Fibroblast of pulmonary artery (primary cell): ENCODE measurements at regions not wholly inside any gene's neighbourhood (a gene's known extent, or its start where the extent isn't known, plus 50 kb on each side); places are given as distances from the start of the nearest gene placed in this dataset.
A peak's percentile ranks its signal among the peaks of the same experiment; 100 is the strongest.

Experiments
- DNase-seq: peaks from one replicate; pipeline ENCODE4 v3.0.0-alpha.2; 2010; ENCODE audit warnings: low read depth
- H3K4me3 ChIP-seq: replicated peaks from 2 replicates; pipeline ENCODE4 v1.5.1; 2011; ENCODE audit warnings: low read depth, mild to moderate bottlenecking, control low read depth, low read length, moderate library complexity
- TF ChIP-seq, protein P1 (sequence below): IDR thresholded peaks from 2 replicates; pipeline ENCODE4 v1.5.1; 2011; ENCODE audit warnings: mild to moderate bottlenecking, control low read depth, low read length, inconsistent platforms; ENCODE audit errors: missing control alignments

- no peak for DNase-seq
- TF ChIP-seq, protein P1, sequence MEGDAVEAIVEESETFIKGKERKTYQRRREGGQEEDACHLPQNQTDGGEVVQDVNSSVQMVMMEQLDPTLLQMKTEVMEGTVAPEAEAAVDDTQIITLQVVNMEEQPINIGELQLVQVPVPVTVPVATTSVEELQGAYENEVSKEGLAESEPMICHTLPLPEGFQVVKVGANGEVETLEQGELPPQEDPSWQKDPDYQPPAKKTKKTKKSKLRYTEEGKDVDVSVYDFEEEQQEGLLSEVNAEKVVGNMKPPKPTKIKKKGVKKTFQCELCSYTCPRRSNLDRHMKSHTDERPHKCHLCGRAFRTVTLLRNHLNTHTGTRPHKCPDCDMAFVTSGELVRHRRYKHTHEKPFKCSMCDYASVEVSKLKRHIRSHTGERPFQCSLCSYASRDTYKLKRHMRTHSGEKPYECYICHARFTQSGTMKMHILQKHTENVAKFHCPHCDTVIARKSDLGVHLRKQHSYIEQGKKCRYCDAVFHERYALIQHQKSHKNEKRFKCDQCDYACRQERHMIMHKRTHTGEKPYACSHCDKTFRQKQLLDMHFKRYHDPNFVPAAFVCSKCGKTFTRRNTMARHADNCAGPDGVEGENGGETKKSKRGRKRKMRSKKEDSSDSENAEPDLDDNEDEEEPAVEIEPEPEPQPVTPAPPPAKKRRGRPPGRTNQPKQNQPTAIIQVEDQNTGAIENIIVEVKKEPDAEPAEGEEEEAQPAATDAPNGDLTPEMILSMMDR = no peak
- no peak overlapping the region for H3K4me3 ChIP-seq
These were observed 745.0 kb downstream of the PRELID2 start for GRCh38 chr5:145090115-145090514.

GRCh38 chr5:145084834-145085233, 750.3 kb downstream of the PRELID2 start:
- DNase-seq = no peak
- no peak overlapping the region for H3K4me3 ChIP-seq
- TF ChIP-seq, protein P1 = no peak

GRCh38 chr5:145077028-145077427, 758.1 kb downstream of the PRELID2 start:
- no peak for DNase-seq
- TF ChIP-seq, protein P1 = no peak

GRCh38 chr5:145076040-145076439, 759.1 kb downstream of the PRELID2 start:
- DNase-seq = no peak
- TF ChIP-seq, protein P1 = no peak
- no peak overlapping the region for H3K4me3 ChIP-seq

More at GRCh38 chr5:145077028-145077427, 758.1 kb downstream of the PRELID2 start:
- no peak overlapping the region for H3K4me3 ChIP-seq

DNA sequence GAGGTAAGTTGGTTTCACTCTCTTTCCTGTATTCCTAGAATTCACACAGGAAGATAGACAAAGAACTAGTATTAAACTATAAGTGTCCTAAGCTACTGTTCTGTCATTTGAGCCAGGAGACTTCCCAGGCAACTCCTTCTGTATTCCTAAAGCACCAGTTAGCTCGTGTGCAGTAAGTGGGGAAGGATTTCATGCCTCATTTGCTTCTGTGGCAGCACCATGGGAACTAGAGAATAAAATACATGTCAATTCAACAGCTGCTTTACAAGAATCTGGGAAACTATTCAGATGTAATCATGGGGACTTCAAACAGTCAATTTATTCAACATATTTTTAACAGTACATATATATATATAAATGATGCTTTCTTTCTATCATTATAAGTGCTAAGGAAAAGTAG, 762.3 kb downstream of the PRELID2 start:
- DNase-seq = no peak
- TF ChIP-seq, protein P1 = no peak
- H3K4me3 ChIP-seq = no peak overlapping the region

GRCh38 chr5:145068721-145069120, 766.4 kb downstream of the PRELID2 start:
- no peak overlapping the region for H3K4me3 ChIP-seq
- no peak for DNase-seq
- TF ChIP-seq, protein P1 = no peak

DNA sequence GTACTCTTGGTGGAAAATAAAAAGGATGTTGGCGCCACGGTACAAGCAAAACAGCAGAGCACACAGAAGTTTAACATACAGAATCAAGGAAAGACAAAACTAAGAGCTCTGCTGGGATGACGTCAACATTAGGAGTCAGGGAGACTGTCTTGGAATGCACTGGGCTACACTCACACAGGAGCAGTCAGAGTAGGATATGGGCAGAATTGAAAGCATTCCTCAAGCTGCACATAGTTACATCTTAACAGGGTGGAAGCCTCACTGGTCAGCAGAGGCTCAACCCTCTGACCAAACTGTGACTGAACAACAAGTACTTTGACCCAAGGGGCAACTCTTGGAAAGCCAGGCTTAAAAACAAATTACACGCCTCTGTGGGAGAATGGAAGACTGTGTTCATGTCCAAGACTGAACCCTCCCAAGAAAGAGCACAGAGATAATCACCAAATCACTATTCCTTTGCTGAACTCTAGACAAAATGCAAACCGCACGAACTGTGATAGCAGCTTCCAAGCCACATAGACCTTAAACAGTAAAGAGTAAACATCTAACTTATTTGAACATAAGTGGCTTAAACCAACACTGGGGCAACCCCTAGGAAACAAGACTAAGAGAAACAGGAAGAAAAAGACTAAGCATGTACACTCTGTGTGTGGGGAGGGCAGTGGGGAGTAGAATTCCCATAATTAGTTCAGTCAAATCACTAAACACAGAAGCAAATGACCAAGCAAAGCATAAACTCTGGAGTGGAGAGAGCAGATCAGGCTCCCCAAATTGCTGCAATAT, 772.7 kb downstream of the PRELID2 start:
- TF ChIP-seq, protein P1 = no peak
- DNase-seq = peak; percentile 10

More for the DNA sequence above, 772.7 kb downstream of the PRELID2 start:
- H3K4me3 ChIP-seq = no peak overlapping the region
